Activated CD4-positive, alpha-beta memory T cell treated with anti-CD3 and anti-CD28 coated beads for 36 hours (primary cell): ENCODE measurements at regions not wholly inside any gene's neighbourhood (a gene's known extent, or its start where the extent isn't known, plus 50 kb on each side); places are given as distances from the start of the nearest gene placed in this dataset.

Experiments
- CTCF ChIA-PET: fragments of 350-600 bp; sonication (Branson Sonifier 250); formaldehyde crosslinking; loops from one replicate; lab custom pipeline; 2021; ENCODE audit warnings: antibody characterized with exemption, inconsistent platforms; lab: Charles Lee
- POLR2A ChIA-PET: fragments of 350-600 bp; sonication (Branson Sonifier 250); formaldehyde crosslinking; loops from one replicate; lab custom pipeline; 2021; ENCODE audit warnings: antibody characterized with exemption; lab: Charles Lee
- DNase-seq: peaks from one replicate; pipeline ENCODE4 v3.0.0-alpha.2; 2020
- H3K27ac Mint-ChIP-seq: one replicate; pipeline ENCODE4 v1.8.0; 2021; ENCODE audit warnings: mixed read lengths
- H3K27me3 Mint-ChIP-seq: one replicate; pipeline ENCODE4 v1.8.0; 2021; ENCODE audit warnings: mixed read lengths
- H3K36me3 Mint-ChIP-seq: one replicate; pipeline ENCODE4 v1.8.0; 2021; ENCODE audit warnings: mixed read lengths
- H3K4me1 Mint-ChIP-seq: one replicate; pipeline ENCODE4 v1.8.0; 2021; ENCODE audit warnings: low read depth, mixed read lengths
- H3K4me3 Mint-ChIP-seq: one replicate; pipeline ENCODE4 v1.8.0; 2021; ENCODE audit warnings: mild to moderate bottlenecking, mixed read lengths
- H3K9me3 Mint-ChIP-seq: one replicate; pipeline ENCODE4 v1.8.0; 2021; ENCODE audit warnings: mixed read lengths
- intact Hi-C: fragments of 100-400 bp; cut with micrococcal nuclease; formaldehyde crosslinking; loops from one replicate; pipeline ENCODE4 v1.15.1; 2023

DNA sequence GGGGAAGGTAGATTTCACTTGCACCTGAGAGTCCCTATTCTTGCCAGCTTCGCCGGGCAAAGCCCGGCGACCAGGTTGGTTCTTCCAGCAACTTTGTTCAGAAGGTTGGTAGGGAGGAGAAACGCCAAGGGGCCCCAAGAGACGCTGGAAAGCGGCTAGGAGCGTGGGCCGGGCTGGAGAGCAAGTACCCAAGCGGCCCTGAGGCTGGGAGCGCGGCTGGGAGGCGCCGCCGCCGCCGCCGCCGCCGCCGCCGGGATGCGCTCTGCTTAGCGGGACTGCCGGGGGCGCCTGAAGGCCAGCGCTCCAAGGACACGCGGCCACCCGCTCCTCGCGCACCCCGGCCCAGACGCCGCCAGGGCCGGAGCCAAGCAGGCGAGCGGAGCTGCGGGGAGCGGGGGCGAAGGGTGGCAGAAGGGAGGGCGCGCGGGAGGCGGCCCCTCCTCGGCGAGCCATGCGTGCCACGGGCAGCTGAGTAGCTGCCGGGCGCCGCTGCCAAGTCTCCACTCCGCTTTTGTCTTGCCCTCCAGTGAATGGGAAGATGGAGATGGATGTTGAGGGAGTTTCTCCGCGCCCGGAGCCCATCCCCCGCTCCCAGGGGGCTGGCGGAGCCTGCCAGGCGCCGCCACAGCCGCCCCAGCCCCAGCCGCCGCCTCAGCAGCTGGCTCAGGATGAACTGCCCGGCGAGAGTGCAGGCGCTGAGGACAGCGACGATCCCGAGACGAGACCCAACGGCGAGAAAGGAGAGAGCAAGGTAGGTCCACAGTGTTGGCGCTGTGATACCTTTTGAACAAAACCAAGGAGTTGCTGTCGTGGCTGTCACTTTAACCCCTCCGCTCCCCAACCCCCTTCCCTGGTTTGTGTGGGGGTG is 227.4 kb upstream of the AZI2 start:
- DNase-seq = no peak
- H3K36me3 Mint-ChIP-seq = no peaks in the 10 kb centered on the region
- H3K4me1 Mint-ChIP-seq = no peaks in the 10 kb centered on the region
- no peaks in the 10 kb centered on the region for H3K9me3 Mint-ChIP-seq
- H3K27ac Mint-ChIP-seq = no peak overlapping the region
- intact Hi-C loops = no loop called here
- H3K4me3 Mint-ChIP-seq = no peak overlapping the region
- POLR2A ChIA-PET = no interaction called here
- H3K27me3 Mint-ChIP-seq = peaks cover 50% of the 10 kb centered on the region
- CTCF ChIA-PET = no interaction called here

DNA sequence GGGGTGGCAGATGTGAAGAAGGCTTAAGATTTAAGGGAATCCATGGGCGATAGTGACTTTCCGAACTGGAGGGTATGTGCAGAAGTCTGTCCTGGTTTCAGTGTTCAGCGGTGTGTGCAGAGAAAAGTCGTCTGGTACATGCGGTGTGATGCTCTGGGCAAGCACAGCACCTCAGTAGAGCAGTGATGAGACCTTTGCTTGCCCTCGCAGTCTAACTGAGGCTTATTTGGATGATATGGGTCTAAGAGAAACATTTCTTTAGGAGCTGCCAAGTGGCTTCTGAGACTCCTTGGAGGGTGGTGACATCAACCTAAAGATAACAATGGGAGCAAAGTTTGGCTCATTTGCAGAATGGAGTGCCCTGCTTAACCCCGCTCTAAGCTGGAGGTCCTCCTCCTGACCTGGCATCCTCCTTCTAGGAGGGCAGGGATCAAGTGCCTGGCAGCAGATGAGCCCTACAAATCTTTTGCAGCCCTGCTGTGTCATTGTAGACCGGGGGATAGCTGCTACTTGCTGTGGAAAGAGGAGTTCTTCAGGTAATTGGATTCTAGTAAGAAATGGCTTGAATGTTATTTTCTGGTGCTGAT is 228.1 kb upstream of the AZI2 start:
- no peak overlapping the region for H3K27ac Mint-ChIP-seq
- intact Hi-C loops = no loop called here
- H3K9me3 Mint-ChIP-seq = no peaks in the 10 kb centered on the region

GRCh38 chr3:28577941-28578500 is 229.4 kb upstream of the AZI2 start:
- intact Hi-C loops = no loop called here

More for the DNA sequence above, 228.1 kb upstream of the AZI2 start:
- no peaks in the 10 kb centered on the region for H3K36me3 Mint-ChIP-seq
- CTCF ChIA-PET = no interaction called here
- POLR2A ChIA-PET = no interaction called here
- H3K27me3 Mint-ChIP-seq = peaks cover 50% of the 10 kb centered on the region
- H3K4me3 Mint-ChIP-seq = no peak overlapping the region
- H3K4me1 Mint-ChIP-seq = no peaks in the 10 kb centered on the region
- no peak for DNase-seq

GRCh38 chr3:28586325-28586724 is 237.7 kb upstream of the AZI2 start:
- Mint-ChIP-seq H3K36me3 (no peaks in the 10 kb centered on the region), H3K4me3 (no peak overlapping the region), H3K4me1 (no peaks in the 10 kb centered on the region), H3K9me3 (no peaks in the 10 kb centered on the region), H3K27ac (no peak overlapping the region), H3K27me3 (peaks cover 5% of the 10 kb centered on the region)
- no peak for DNase-seq
- POLR2A ChIA-PET = no interaction called here
- CTCF ChIA-PET = no interaction called here
- intact Hi-C loops = no loop called here

More at GRCh38 chr3:28577941-28578500, 229.4 kb upstream of the AZI2 start:
- H3K27ac Mint-ChIP-seq = no peak overlapping the region
- no peak overlapping the region for H3K4me3 Mint-ChIP-seq
- ChIA-PET CTCF (no interaction called here), POLR2A (no interaction called here)
- H3K27me3 Mint-ChIP-seq = peaks cover 50% of the 10 kb centered on the region
- H3K4me1 Mint-ChIP-seq = no peaks in the 10 kb centered on the region
- no peaks in the 10 kb centered on the region for H3K36me3 Mint-ChIP-seq
- DNase-seq = no peak
- no peaks in the 10 kb centered on the region for H3K9me3 Mint-ChIP-seq

GRCh38 chr3:28587723-28588122 is 239.1 kb upstream of the AZI2 start:
- ChIA-PET CTCF (no interaction called here), POLR2A (no interaction called here)
- no peaks in the 10 kb centered on the region for H3K36me3 Mint-ChIP-seq
- H3K4me3 Mint-ChIP-seq = no peak overlapping the region
- peaks cover 2% of the 10 kb centered on the region for H3K27me3 Mint-ChIP-seq
- no peaks in the 10 kb centered on the region for H3K4me1 Mint-ChIP-seq
- intact Hi-C loops = no loop called here
- no peak overlapping the region for H3K27ac Mint-ChIP-seq
- H3K9me3 Mint-ChIP-seq = no peaks in the 10 kb centered on the region
- DNase-seq = no peak

DNA sequence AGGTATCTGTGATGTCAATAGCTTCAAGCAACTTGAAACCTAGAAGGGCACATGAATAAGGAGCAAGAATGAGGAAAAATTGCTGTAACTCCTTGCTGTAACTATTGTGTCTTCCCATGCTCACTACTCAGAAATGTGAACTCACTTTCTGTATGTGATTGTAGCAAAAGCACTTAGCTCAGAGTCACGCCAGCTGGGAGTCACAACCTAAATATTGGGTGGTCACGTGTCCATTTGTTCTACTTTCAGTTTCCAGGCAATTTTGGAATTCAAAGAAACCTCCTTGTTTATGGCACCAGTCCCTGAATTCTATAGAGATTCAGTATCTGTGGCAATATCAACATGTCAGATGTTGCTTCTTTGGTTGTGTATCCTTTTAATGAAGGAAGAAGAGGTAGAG is 241.6 kb upstream of the AZI2 start:
- Mint-ChIP-seq H3K9me3 (no peaks in the 10 kb centered on the region), H3K4me3 (no peak overlapping the region), H3K4me1 (no peaks in the 10 kb centered on the region), H3K27ac (no peak overlapping the region), H3K36me3 (no peaks in the 10 kb centered on the region), H3K27me3 (no peaks in the 10 kb centered on the region)
- ChIA-PET POLR2A (no interaction called here), CTCF (no interaction called here)
- DNase-seq = no peak
- intact Hi-C loops = no loop called here

DNA sequence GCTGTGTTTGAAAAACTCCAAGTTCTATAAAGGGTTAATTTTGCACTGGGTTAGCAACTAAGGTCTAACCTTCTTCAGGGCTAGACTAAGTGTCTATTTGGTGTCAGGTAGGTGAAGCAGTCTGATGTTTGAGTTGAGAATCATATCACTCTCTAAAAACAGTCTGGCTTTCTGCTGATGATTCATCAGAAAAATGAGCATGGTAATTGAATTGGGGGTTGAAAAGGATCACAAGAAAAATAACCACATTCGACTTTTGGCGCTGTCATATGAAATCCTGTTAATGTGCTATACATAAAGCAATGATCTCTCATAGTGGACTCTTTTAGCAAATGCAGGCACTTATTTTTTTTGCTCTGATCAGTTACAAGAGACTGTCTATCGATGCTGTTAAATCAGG is 242.2 kb upstream of the AZI2 start:
- no peaks in the 10 kb centered on the region for H3K27me3 Mint-ChIP-seq
- H3K27ac Mint-ChIP-seq = no peak overlapping the region
- DNase-seq = no peak
- ChIA-PET POLR2A (no interaction called here), CTCF (no interaction called here)
- H3K36me3 Mint-ChIP-seq = no peaks in the 10 kb centered on the region
- intact Hi-C loops = no loop called here
- no peak overlapping the region for H3K4me3 Mint-ChIP-seq
- no peaks in the 10 kb centered on the region for H3K4me1 Mint-ChIP-seq
- H3K9me3 Mint-ChIP-seq = no peaks in the 10 kb centered on the region

DNA sequence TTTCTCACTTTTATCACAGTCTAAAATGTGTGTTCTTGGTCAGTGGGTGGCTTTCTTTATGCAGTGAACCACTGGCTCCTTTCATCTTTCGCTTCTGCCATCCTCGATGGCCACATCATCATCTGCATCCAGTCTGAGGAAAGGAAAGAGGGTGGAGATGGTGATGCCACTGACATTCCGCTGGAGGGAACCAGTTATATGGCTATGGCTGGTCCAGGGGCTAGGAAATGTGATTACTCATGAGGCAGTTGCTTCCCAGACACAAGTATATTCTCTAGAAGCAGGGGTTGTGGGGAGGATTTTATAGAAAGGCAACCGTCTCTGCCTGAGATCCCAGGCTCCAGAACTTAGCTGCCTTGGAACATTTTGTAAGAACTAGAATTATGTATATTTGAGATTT is 246.7 kb upstream of the AZI2 start:
- Mint-ChIP-seq H3K36me3 (no peaks in the 10 kb centered on the region), H3K27ac (no peak overlapping the region), H3K4me3 (no peak overlapping the region), H3K4me1 (no peaks in the 10 kb centered on the region), H3K9me3 (no peaks in the 10 kb centered on the region), H3K27me3 (no peaks in the 10 kb centered on the region)
- no peak for DNase-seq
- CTCF ChIA-PET = no interaction called here
- POLR2A ChIA-PET = no interaction called here
- intact Hi-C loops = no loop called here

DNA sequence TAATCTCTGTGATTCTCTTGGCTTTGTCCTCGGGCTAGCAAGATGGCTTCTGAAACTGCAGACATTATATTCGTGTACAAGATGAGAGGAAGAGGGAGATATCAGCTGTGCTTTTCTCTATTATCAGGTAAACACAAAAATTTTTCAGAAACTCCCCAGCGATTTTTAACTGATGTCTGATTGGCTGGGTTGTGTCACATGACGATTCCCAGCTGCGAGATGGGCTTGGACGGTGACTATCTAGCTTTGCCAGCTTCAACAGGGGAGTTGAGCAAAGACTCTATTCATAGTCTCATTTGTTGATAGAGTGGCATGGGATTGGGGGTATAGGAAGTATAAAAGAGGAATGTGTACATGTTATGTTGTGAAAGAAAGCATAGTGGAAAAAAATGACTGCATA is 248.8 kb upstream of the AZI2 start:
- no peaks in the 10 kb centered on the region for H3K4me1 Mint-ChIP-seq
- intact Hi-C loops = no loop called here
- no peak overlapping the region for H3K27ac Mint-ChIP-seq
- ChIA-PET POLR2A (no interaction called here), CTCF (no interaction called here)
- H3K9me3 Mint-ChIP-seq = no peaks in the 10 kb centered on the region
- no peak overlapping the region for H3K4me3 Mint-ChIP-seq
- no peaks in the 10 kb centered on the region for H3K27me3 Mint-ChIP-seq
- no peak for DNase-seq
- H3K36me3 Mint-ChIP-seq = no peaks in the 10 kb centered on the region

DNA sequence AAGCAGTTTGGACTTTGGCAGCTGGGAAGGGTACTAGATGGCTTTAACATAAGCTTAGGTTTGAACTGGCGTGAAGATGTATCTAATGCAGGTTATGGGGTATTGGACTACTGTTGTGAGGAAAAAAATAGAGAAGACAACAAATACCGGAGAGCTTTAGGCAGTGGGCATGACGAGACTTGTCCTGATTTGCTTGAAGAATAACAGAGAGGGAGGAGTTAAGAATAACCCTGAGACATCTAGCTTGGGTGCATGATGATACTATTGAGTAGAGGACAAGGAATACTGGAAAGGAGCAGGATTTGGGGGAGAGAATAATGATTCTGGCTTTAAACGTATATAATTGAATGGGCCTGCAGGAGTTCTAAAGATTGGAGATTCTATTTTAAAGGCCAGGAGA is 249.5 kb upstream of the AZI2 start:
- no peak for DNase-seq
- H3K9me3 Mint-ChIP-seq = no peaks in the 10 kb centered on the region
- H3K36me3 Mint-ChIP-seq = no peaks in the 10 kb centered on the region
- H3K27me3 Mint-ChIP-seq = no peaks in the 10 kb centered on the region
- intact Hi-C loops = no loop called here
- ChIA-PET POLR2A (no interaction called here), CTCF (no interaction called here)
- no peak overlapping the region for H3K4me3 Mint-ChIP-seq
- no peaks in the 10 kb centered on the region for H3K4me1 Mint-ChIP-seq
- no peak overlapping the region for H3K27ac Mint-ChIP-seq

DNA sequence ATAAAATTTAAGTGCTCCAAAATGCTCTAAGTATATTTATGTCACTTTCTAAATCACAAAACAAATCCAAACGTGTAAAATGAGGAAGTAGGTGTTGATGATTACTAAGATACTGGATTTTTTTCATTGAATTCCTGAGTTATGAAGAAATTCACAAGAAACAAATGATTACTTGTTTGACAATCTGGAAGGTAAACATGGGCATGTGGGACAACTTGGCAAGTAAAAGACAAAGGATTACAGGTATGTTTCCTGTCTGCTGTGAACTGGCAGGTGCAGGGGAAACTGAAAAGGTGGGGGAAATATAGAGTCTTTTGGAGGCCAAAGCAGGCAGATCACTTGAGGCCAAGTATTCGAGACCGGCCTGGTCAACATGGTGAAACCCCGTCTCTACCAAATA is 252.7 kb upstream of the AZI2 start:
- Mint-ChIP-seq H3K4me3 (no peak overlapping the region), H3K4me1 (no peaks in the 10 kb centered on the region), H3K9me3 (no peaks in the 10 kb centered on the region), H3K36me3 (no peaks in the 10 kb centered on the region), H3K27ac (no peak overlapping the region), H3K27me3 (no peaks in the 10 kb centered on the region)
- no peak for DNase-seq
- intact Hi-C loops = no loop called here
- CTCF ChIA-PET = no interaction called here
- POLR2A ChIA-PET = no interaction called here

DNA sequence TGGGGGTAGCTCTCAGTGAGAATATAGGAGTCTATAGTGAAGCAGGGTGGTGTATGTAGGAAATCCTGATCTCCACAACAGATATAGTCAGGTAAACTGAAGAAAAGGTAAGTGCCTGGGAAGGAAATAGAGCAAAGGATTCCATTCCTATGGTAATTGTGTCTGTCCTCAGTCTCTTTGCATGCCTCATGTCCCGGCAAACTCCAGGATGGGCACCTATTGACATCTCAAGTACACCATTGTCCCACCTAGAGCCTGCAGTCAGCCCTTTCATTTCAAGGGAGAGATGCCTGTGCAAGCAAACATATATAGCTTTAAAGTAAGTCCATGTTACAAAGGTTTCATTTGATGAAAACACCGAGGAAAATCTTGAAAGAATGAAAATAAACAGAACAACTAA is 257.7 kb upstream of the AZI2 start:
- ChIA-PET CTCF (no interaction called here), POLR2A (no interaction called here)
- Mint-ChIP-seq H3K27me3 (no peaks in the 10 kb centered on the region), H3K36me3 (no peaks in the 10 kb centered on the region), H3K27ac (no peak overlapping the region), H3K4me3 (no peak overlapping the region), H3K4me1 (no peaks in the 10 kb centered on the region), H3K9me3 (no peaks in the 10 kb centered on the region)
- no peak for DNase-seq
- intact Hi-C loops = no loop called here

DNA sequence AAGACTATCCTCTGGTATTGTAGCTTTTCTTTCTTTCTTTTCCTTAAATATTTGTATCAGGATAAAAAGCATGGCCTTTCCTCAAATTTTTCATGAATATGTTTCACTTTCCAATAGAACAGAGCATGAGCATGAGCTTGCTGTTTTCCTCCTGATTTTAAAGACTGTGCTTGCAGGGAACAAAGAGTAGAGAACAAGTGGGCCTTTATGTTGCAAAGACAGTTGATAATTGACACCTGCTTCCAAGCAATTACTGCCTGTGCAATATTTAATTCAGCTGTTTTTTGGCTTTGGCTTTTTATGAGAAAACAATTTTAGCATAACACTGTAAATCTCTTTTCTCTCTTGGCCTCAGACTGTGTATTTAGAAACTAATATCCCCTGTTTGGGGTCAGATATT is 263.6 kb upstream of the AZI2 start:
- ChIA-PET POLR2A (no interaction called here), CTCF (no interaction called here)
- no peaks in the 10 kb centered on the region for H3K4me1 Mint-ChIP-seq
- H3K27ac Mint-ChIP-seq = no peak overlapping the region
- H3K9me3 Mint-ChIP-seq = no peaks in the 10 kb centered on the region
- intact Hi-C loops = no loop called here
- no peaks in the 10 kb centered on the region for H3K36me3 Mint-ChIP-seq
- no peaks in the 10 kb centered on the region for H3K27me3 Mint-ChIP-seq
- no peak for DNase-seq
- H3K4me3 Mint-ChIP-seq = no peak overlapping the region
